ENCODE measurements at regions not wholly inside any gene's neighbourhood (a gene's known extent, or its start where the extent isn't known, plus 50 kb on each side); places are given as distances from the start of the nearest gene placed in this dataset.

- Histone ChIP-seq H3K27me3 (no peaks in the 10 kb centered on the region), H3K9me3 (ENCODE audit: low read depth) (no peaks in the 10 kb centered on the region), H3K79me2 (no peaks in the 10 kb centered on the region), H4K20me1 (ENCODE audit: insufficient read depth, poor library complexity, severe bottlenecking) (no peaks in the 10 kb centered on the region), H3K4me2 (no peak overlapping the region), H3K4me3 (no peak overlapping the region), H3K36me3 (replicated peaks; ENCODE audit: insufficient read depth, low read depth) (no peaks in the 10 kb centered on the region), H3K4me1 (ENCODE audit: insufficient read depth) (no peaks in the 10 kb centered on the region), H2AFZ (no peak overlapping the region), H3K9me2 (replicated peaks; ENCODE audit: insufficient read depth) (no peaks in the 10 kb centered on the region), H3K27ac (no peak overlapping the region)
- no peak for DNase-seq (ENCODE audit: low spot score)
- TF ChIP-seq CTCF (IDR thresholded peaks at IDR 0.05; ENCODE audit: poor library complexity) (no peak), EZH2 (IDR thresholded peaks at IDR 0.05; ENCODE audit: borderline replicate concordance) (no peak), EZH2phosphoT487 (IDR thresholded peaks at IDR 0.05; ENCODE audit: low read depth, severe bottlenecking, unreplicated experiment) (no peak)
- 60% methylated on average over 2 of the region's 2 CpGs for WGBS (ENCODE audit: low lambda C conversion rate, missing lambda C conversion rate)
Observed at GRCh38 chr11:30753994-30754393, 167.8 kb upstream of the MPPED2 start.

- 66% methylated on average over 5 of the region's 5 CpGs for WGBS (ENCODE audit: low lambda C conversion rate, missing lambda C conversion rate)
Observed at GRCh38 chr11:30753504-30753903, 167.4 kb upstream of the MPPED2 start.

GRCh38 chr11:30749268-30749667, 163.1 kb upstream of the MPPED2 start:
- H2AFZ ChIP-seq: no peak overlapping the region
- WGBS (ENCODE audit: low lambda C conversion rate, missing lambda C conversion rate): 45% methylated on average over 2 of the region's 2 CpGs
- no peaks in the 10 kb centered on the region for H3K79me2 ChIP-seq
- H3K9me2 ChIP-seq (replicated peaks; ENCODE audit: insufficient read depth): no peaks in the 10 kb centered on the region
- H3K4me3 ChIP-seq: no peak overlapping the region
- no peak for TF ChIP-seq EZH2phosphoT487 (IDR thresholded peaks at IDR 0.05; ENCODE audit: low read depth, severe bottlenecking, unreplicated experiment)
- TF ChIP-seq CTCF (IDR thresholded peaks at IDR 0.05; ENCODE audit: poor library complexity): no peak
- no peak for TF ChIP-seq EZH2 (IDR thresholded peaks at IDR 0.05; ENCODE audit: borderline replicate concordance)
- H3K27me3 ChIP-seq: no peaks in the 10 kb centered on the region
- H3K9me3 ChIP-seq (ENCODE audit: low read depth): no peaks in the 10 kb centered on the region
- H3K4me2 ChIP-seq: no peak overlapping the region
- H3K27ac ChIP-seq: no peak overlapping the region
- DNase-seq (ENCODE audit: low spot score): no peak
- H4K20me1 ChIP-seq (ENCODE audit: insufficient read depth, poor library complexity, severe bottlenecking): no peaks in the 10 kb centered on the region
- H3K36me3 ChIP-seq (replicated peaks; ENCODE audit: insufficient read depth, low read depth): no peaks in the 10 kb centered on the region
- no peaks in the 10 kb centered on the region for H3K4me1 ChIP-seq (ENCODE audit: insufficient read depth)

More at GRCh38 chr11:30753504-30753903, 167.4 kb upstream of the MPPED2 start:
- no peaks in the 10 kb centered on the region for H3K79me2 ChIP-seq
- no peaks in the 10 kb centered on the region for H3K9me3 ChIP-seq (ENCODE audit: low read depth)
- no peaks in the 10 kb centered on the region for H3K9me2 ChIP-seq (replicated peaks; ENCODE audit: insufficient read depth)
- no peaks in the 10 kb centered on the region for H3K36me3 ChIP-seq (replicated peaks; ENCODE audit: insufficient read depth, low read depth)
- no peak overlapping the region for H3K4me3 ChIP-seq
- H3K27ac ChIP-seq: no peak overlapping the region
- no peak overlapping the region for H3K4me2 ChIP-seq
- H4K20me1 ChIP-seq (ENCODE audit: insufficient read depth, poor library complexity, severe bottlenecking): no peaks in the 10 kb centered on the region
- H3K27me3 ChIP-seq: no peaks in the 10 kb centered on the region
- TF ChIP-seq CTCF (IDR thresholded peaks at IDR 0.05; ENCODE audit: poor library complexity) (no peak), EZH2phosphoT487 (IDR thresholded peaks at IDR 0.05; ENCODE audit: low read depth, severe bottlenecking, unreplicated experiment) (no peak), EZH2 (IDR thresholded peaks at IDR 0.05; ENCODE audit: borderline replicate concordance) (no peak)
- no peaks in the 10 kb centered on the region for H3K4me1 ChIP-seq (ENCODE audit: insufficient read depth)
- DNase-seq (ENCODE audit: low spot score): no peak
- no peak overlapping the region for H2AFZ ChIP-seq

Measured in hepatocyte (in vitro differentiated cells).